IMR-90 (cell line): ENCODE measurements at regions not wholly inside any gene's neighbourhood (a gene's known extent, or its start where the extent isn't known, plus 50 kb on each side); places are given as distances from the start of the nearest gene placed in this dataset.

Source experiments
- ATAC-seq: fragments of 200-7000 bp; cut with Tn5 transposase; 2 replicates; pipeline ENCODE4 v1.9.1; 2020; ENCODE audit warnings: low read depth, mild to moderate bottlenecking, moderate library complexity
- BruUV-seq: library from RNA; stranded (reverse); fragments of 400-500 nt; replicated peaks from 2 replicates; lab custom pipeline; 2021; lab: Mats Ljungman, UMichigan
- CTCF ChIA-PET: fragments of 300-600 bp; formaldehyde crosslinking; extraction: SDS; loops from one replicate; lab custom pipeline; 2021; ENCODE audit warnings: antibody characterized with exemption; lab: Yijun Ruan, JAX
- POLR2A ChIA-PET: fragments of 300-600 bp; sonication (Branson Sonifier 250); formaldehyde crosslinking; loops from one replicate; lab custom pipeline; 2022; ENCODE audit warnings: antibody characterized with exemption; ENCODE audit not compliant: unreplicated experiment; lab: Charles Lee
- DNase-seq: peaks from one replicate; pipeline ENCODE4 v3.0.0; 2013
- H2AFZ ChIP-seq: replicated peaks from 2 replicates; pipeline ENCODE3; 2013; ENCODE audit warnings: low read length, mild to moderate bottlenecking; ENCODE audit not compliant: poor library complexity
- H2AK5ac ChIP-seq: 2 replicates; pipeline ENCODE4 v1.6.1; 2013; ENCODE audit warnings: low read depth, low read length, inconsistent platforms
- H2AK9ac ChIP-seq: replicated peaks from 2 replicates; pipeline ENCODE3; 2013; ENCODE audit warnings: mild to moderate bottlenecking, low read depth, low read length, moderate library complexity; ENCODE audit not compliant: poor library complexity
- H2BK120ac ChIP-seq: 2 replicates; pipeline ENCODE4 v1.6.1; 2013; ENCODE audit warnings: low read depth, low read length, inconsistent platforms
- H2BK15ac ChIP-seq: 3 replicates; pipeline ENCODE4 v1.6.1; 2013; ENCODE audit warnings: low read depth, low read length, inconsistent platforms
- H2BK20ac ChIP-seq: 2 replicates; pipeline ENCODE4 v1.6.1; 2013; ENCODE audit warnings: low read depth, mild to moderate bottlenecking, inconsistent platforms, low read length, moderate library complexity
- H2BK5ac ChIP-seq: 2 replicates; pipeline ENCODE4 v1.6.1; 2013; ENCODE audit warnings: mild to moderate bottlenecking, low read depth, low read length, inconsistent platforms; ENCODE audit not compliant: poor library complexity, severe bottlenecking
- H3K14ac ChIP-seq: replicated peaks from 2 replicates; pipeline ENCODE4 v1.6.1; 2013; ENCODE audit warnings: low read depth, low read length, inconsistent platforms
- H3K18ac ChIP-seq: 2 replicates; pipeline ENCODE4 v1.6.1; 2013; ENCODE audit warnings: low read depth, low read length, control low read depth
- H3K23ac ChIP-seq: 2 replicates; pipeline ENCODE4 v1.6.1; 2013; ENCODE audit warnings: low read depth, low read length, inconsistent platforms
- H3K27ac ChIP-seq: 2 replicates; pipeline ENCODE4 v1.5.1; 2013; ENCODE audit warnings: mild to moderate bottlenecking, control low read depth, low read length; ENCODE audit not compliant: insufficient read depth
- H3K27me3 ChIP-seq: 2 replicates; pipeline ENCODE4 v1.6.1; 2013; ENCODE audit warnings: low read length; ENCODE audit not compliant: control insufficient read depth, insufficient read depth
- H3K36me3 ChIP-seq: 2 replicates; pipeline ENCODE4 v1.6.1; 2013; ENCODE audit warnings: low read length, mixed read lengths; ENCODE audit not compliant: control insufficient read depth, insufficient read depth
- H3K4ac ChIP-seq: 2 replicates; pipeline ENCODE4 v1.6.1; 2013; ENCODE audit warnings: low read depth, low read length, inconsistent platforms
- H3K4me1 ChIP-seq: 2 replicates; pipeline ENCODE4 v1.6.1; 2013; ENCODE audit warnings: low read length, mixed read lengths; ENCODE audit not compliant: control insufficient read depth, insufficient read depth
- H3K4me2 ChIP-seq: 2 replicates; pipeline ENCODE4 v1.6.1; 2013; ENCODE audit warnings: low read depth, mild to moderate bottlenecking, control low read depth, low read length, moderate library complexity
- H3K4me3 ChIP-seq: 2 replicates; pipeline ENCODE4 v1.5.1; 2013; ENCODE audit warnings: low read depth, mild to moderate bottlenecking, control low read depth, low read length, moderate library complexity; ENCODE audit not compliant: insufficient read depth
- H3K56ac ChIP-seq: 2 replicates; pipeline ENCODE4 v1.6.1; 2013; ENCODE audit warnings: low read length, inconsistent platforms; ENCODE audit not compliant: insufficient read depth; ENCODE audit errors: extremely low read depth
- H3K79me1 ChIP-seq, 2 experiments: 2 replicates each; pipeline ENCODE4 v1.6.1; 2013; ENCODE audit warnings: low read length in 2 of 2, inconsistent platforms in 1 of 2, low read depth in 1 of 2
- H3K9ac ChIP-seq: 2 replicates; pipeline ENCODE4 v1.6.1; 2013; ENCODE audit warnings: low read depth, low read length, control low read depth
- H3K9me1 ChIP-seq: 2 replicates; pipeline ENCODE4 v1.6.1; 2013; ENCODE audit warnings: low read length, inconsistent platforms; ENCODE audit not compliant: insufficient read depth
- H3K9me3 ChIP-seq: 2 replicates; pipeline ENCODE4 v1.6.1; 2013; ENCODE audit warnings: low read length; ENCODE audit not compliant: control insufficient read depth, insufficient read depth
- H4K20me1 ChIP-seq: 2 replicates; pipeline ENCODE4 v1.6.1; 2013; ENCODE audit warnings: low read length, inconsistent platforms; ENCODE audit not compliant: insufficient read depth
- H4K5ac ChIP-seq: 2 replicates; pipeline ENCODE4 v1.6.1; 2013; ENCODE audit warnings: mild to moderate bottlenecking, low read depth, low read length, control low read depth
- H4K8ac ChIP-seq, 2 experiments: 2 replicates each; pipeline ENCODE4 v1.6.1; 2013; ENCODE audit warnings: low read depth in 2 of 2, low read length in 2 of 2, control low read depth in 1 of 2, inconsistent platforms in 1 of 2
- H4K91ac ChIP-seq: 2 replicates; pipeline ENCODE4 v1.6.1; 2013; ENCODE audit warnings: low read depth, low read length, inconsistent platforms; ENCODE audit not compliant: insufficient read depth
- BHLHE40 ChIP-seq: fragments of 150-350 bp; IDR thresholded peaks from 2 replicates; pipeline ENCODE4 v1.6.1; 2016; ENCODE audit warnings: mild to moderate bottlenecking, low read depth, low read length
- CEBPB ChIP-seq: IDR thresholded peaks from 2 replicates; pipeline ENCODE4 v1.6.1; 2012; ENCODE audit warnings: low read depth, low read length, improper control_type of control experiment
- CHD1 ChIP-seq: IDR thresholded peaks from 2 replicates; pipeline ENCODE4 v1.6.1; 2012; ENCODE audit warnings: low read depth, low read length, improper control_type of control experiment
- CTCF ChIP-seq: conservative IDR thresholded peaks from 2 replicates; pipeline ENCODE4 v1.5.1; 2012; ENCODE audit warnings: mild to moderate bottlenecking, low read depth, low read length, improper control_type of control experiment
- ELK1 ChIP-seq: fragments of 150-350 bp; IDR thresholded peaks from 2 replicates; pipeline ENCODE4 v1.6.1; 2016; ENCODE audit warnings: low read depth, mild to moderate bottlenecking, low read length, moderate library complexity, borderline replicate concordance
- MAZ ChIP-seq: IDR thresholded peaks from 2 replicates; pipeline ENCODE4 v1.6.1; 2012; ENCODE audit warnings: low read depth, mild to moderate bottlenecking, low read length, improper control_type of control experiment, moderate library complexity, borderline replicate concordance
- RCOR1 ChIP-seq: IDR thresholded peaks from 2 replicates; pipeline ENCODE4 v1.6.1; 2012; ENCODE audit warnings: mild to moderate bottlenecking, low read length, improper control_type of control experiment; ENCODE audit not compliant: insufficient replicate concordance
- RFX5 ChIP-seq: IDR thresholded peaks from 2 replicates; pipeline ENCODE4 v1.8.0; 2012; ENCODE audit warnings: low read depth, mild to moderate bottlenecking, low read length, moderate library complexity
- WGBS, 2 experiments: methylation state at CpG; one replicate each; pipeline versions ENCODE4 v1.1.5 to v1.1.7; 2013; ENCODE audit warnings: missing lambda C conversion rate in 2 of 2; ENCODE audit not compliant: insufficient read length in 1 of 2; ENCODE audit errors: extremely low coverage in 2 of 2; 5-methylcytosine and 5-hydroxymethylcytosine counted together
- dilution Hi-C: fragments of 300-500 bp; cut with HindIII; formaldehyde crosslinking; loops from one replicate; pipeline ENCODE4 v1.14.3; 2018; ENCODE audit warnings: low sequenced_read_pairs; ENCODE audit not compliant: unreplicated experiment
- in situ Hi-C: fragments of 300-500 bp; cut with MboI; formaldehyde crosslinking; loops from 3 replicates; pipeline ENCODE4 v1.14.3; 2019; ENCODE audit warnings: low sequenced_read_pairs, inconsistent platforms, mixed read lengths
- intact Hi-C: fragments of 100-400 bp; cut with micrococcal nuclease; formaldehyde crosslinking; loops from 2 replicates; pipeline ENCODE4 v1.10.0; 2022

- no CpG with 5 or more reads among the region's 6 CpGs for WGBS, 2 experiments
- H2AFZ ChIP-seq: no peak overlapping the region
Measured at GRCh38 chr21:38613686-38614085, 115.4 kb upstream of the ERG start.

More at GRCh38 chr21:38613686-38614085, 115.4 kb upstream of the ERG start:
- no peaks in the 10 kb centered on the region for H3K9me1 ChIP-seq
- H3K4ac ChIP-seq: no peak overlapping the region
- intact Hi-C loops: no loop called here
- ChIA-PET CTCF (no interaction called here), POLR2A (no interaction called here)
- no peak overlapping the region for H4K91ac ChIP-seq
- in situ Hi-C loops: no loop called here
- no peak overlapping the region for H3K9ac ChIP-seq
- no peak overlapping the region for H2BK120ac ChIP-seq
- H4K5ac ChIP-seq: no peak overlapping the region
- no peaks in the 10 kb centered on the region for H3K79me1 ChIP-seq
- no peak overlapping the region for H2AK9ac ChIP-seq
- H3K14ac ChIP-seq: no peak overlapping the region
- no peak overlapping the region for H2AK5ac ChIP-seq
- H3K4me1 ChIP-seq: no peaks in the 10 kb centered on the region
- no peak for ATAC-seq
- H4K20me1 ChIP-seq: no peaks in the 10 kb centered on the region
- TF ChIP-seq ELK1 (no peak), BHLHE40 (no peak), RFX5 (no peak), CTCF (no peak), MAZ (no peak), RCOR1 (no peak), CHD1 (no peak), CEBPB (no peak)
- no peak overlapping the region for H2BK20ac ChIP-seq
- H3K23ac ChIP-seq: no peak overlapping the region
- H3K18ac ChIP-seq: no peak overlapping the region
- no peak overlapping the region for H3K56ac ChIP-seq
- no TSS peak for BruUV-seq
- no peak overlapping the region for H2BK5ac ChIP-seq
- H3K4me2 ChIP-seq: no peak overlapping the region
- peaks cover 26% of the 10 kb centered on the region for H3K27me3 ChIP-seq
- no peak overlapping the region for H2BK15ac ChIP-seq
- H3K27ac ChIP-seq: no peak overlapping the region
- H4K8ac ChIP-seq: no peak overlapping the region
- no peak for DNase-seq
- H3K36me3 ChIP-seq: no peaks in the 10 kb centered on the region
- no peaks in the 10 kb centered on the region for H3K9me3 ChIP-seq
- no peak overlapping the region for H3K4me3 ChIP-seq
- dilution Hi-C loops: no loop called here
